NCI-H510A (cell line): ENCODE measurements at regions not wholly inside any gene's neighbourhood (a gene's known extent, or its start where the extent isn't known, plus 50 kb on each side); places are given as distances from the start of the nearest gene placed in this dataset.
"Not testable (repeated sequence)": the region's sequence is repeated elsewhere in the genome, so short reads cannot be mapped to it uniquely, and the experiment has no call there.

ENCODE experiments used
- DNase-seq: peaks from one replicate; lab custom pipeline; 2025; lab: John Stamatoyannopoulos, UW

GRCh38 chr16:60558936-60559335 lies 1477.3 kb downstream of the CDH8 start:
- DNase-seq = no peak

- DNase-seq = no peak
These were observed 1483.0 kb downstream of the CDH8 start for GRCh38 chr16:60553090-60553757.

- no peak for DNase-seq
These were observed 1494.7 kb downstream of the CDH8 start for GRCh38 chr16:60541535-60541934.

GRCh38 chr16:60510941-60511340 lies 1525.3 kb downstream of the CDH8 start:
- DNase-seq = no peak

- no peak for DNase-seq
These were observed 1526.0 kb downstream of the CDH8 start for GRCh38 chr16:60510208-60510607.

- no peak for DNase-seq
These were observed 1545.0 kb downstream of the CDH8 start for GRCh38 chr16:60491273-60491672.

- DNase-seq = no peak
These were observed 1550.3 kb downstream of the CDH8 start for GRCh38 chr16:60485872-60486489.

- DNase-seq = no peak
These were observed 1551.3 kb downstream of the CDH8 start for GRCh38 chr16:60484901-60485300.

GRCh38 chr16:60481591-60481990 lies 1554.6 kb downstream of the CDH8 start:
- no peak for DNase-seq

- DNase-seq = no peak
These were observed 1557.4 kb downstream of the CDH8 start for GRCh38 chr16:60478810-60479209.

GRCh38 chr16:60463986-60464385 lies 1572.3 kb downstream of the CDH8 start:
- no peak for DNase-seq

GRCh38 chr16:60459463-60459862 lies 1576.8 kb downstream of the CDH8 start:
- DNase-seq = no peak

GRCh38 chr16:60458255-60458654 lies 1578.0 kb downstream of the CDH8 start:
- no peak for DNase-seq

- DNase-seq = no peak
These were observed 1583.6 kb downstream of the CDH8 start for GRCh38 chr16:60452646-60453045.

- no peak for DNase-seq
These were observed 1597.3 kb downstream of the CDH8 start for GRCh38 chr16:60438894-60439293.

- no peak for DNase-seq
These were observed 1603.8 kb downstream of the CDH8 start for GRCh38 chr16:60432472-60432871.

- no peak for DNase-seq
These were observed 1616.4 kb downstream of the CDH8 start for GRCh38 chr16:60419859-60420258.

GRCh38 chr16:60414613-60415012 lies 1621.6 kb downstream of the CDH8 start:
- DNase-seq = no peak

GRCh38 chr16:60413969-60414368 lies 1622.3 kb downstream of the CDH8 start:
- DNase-seq = no peak

- no peak for DNase-seq
These were observed 1628.6 kb downstream of the CDH8 start for GRCh38 chr16:60407606-60408005.

- no peak for DNase-seq
These were observed 1629.2 kb downstream of the CDH8 start for GRCh38 chr16:60407034-60407433.

GRCh38 chr16:60405286-60405685 lies 1631.0 kb downstream of the CDH8 start:
- DNase-seq = no peak

- DNase-seq = no peak
These were observed 1631.8 kb downstream of the CDH8 start for GRCh38 chr16:60404401-60404800.

GRCh38 chr16:60402941-60403340 lies 1633.3 kb downstream of the CDH8 start:
- DNase-seq = not testable (repeated sequence)
